ENCODE measurements at regions not wholly inside any gene's neighbourhood (a gene's known extent, or its start where the extent isn't known, plus 50 kb on each side); places are given as distances from the start of the nearest gene placed in this dataset.

DNA sequence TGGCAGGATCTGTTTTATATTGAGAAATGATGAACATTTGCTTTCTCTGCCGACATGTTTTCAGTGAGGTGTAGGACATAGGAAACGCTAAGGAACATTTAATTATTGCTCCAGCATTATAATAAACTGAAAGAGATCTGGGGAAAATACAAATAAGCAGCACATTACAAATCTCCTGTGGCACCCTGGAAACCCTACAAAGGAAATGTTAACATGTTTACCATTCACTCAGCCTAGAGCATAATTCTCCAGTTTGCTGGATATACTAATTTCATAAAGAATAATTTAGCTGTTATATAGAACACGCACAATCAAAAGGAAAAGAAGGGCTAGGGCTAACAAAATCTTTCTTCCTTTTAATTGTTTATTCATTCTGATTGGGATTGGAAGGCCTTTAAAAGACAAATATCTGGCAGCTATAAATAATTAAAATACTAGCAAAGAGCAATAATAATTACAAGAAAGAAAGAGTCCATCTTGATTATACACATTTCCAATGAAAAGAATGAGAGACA lies 299.4 kb downstream of the CRPPA start:
- H3K23ac ChIP-seq (ENCODE audit: low read depth, low read length), result no peak overlapping the region
- H2AFZ ChIP-seq (replicated peaks; ENCODE audit: low read length, poor library complexity), result no peak overlapping the region
- intact Hi-C loops (cut with micrococcal nuclease) (no loop called here), dilution Hi-C loops (cut with HindIII; ENCODE audit: low sequenced_read_pairs, unreplicated experiment) (no loop called here), in situ Hi-C loops (cut with MboI; ENCODE audit: low sequenced_read_pairs) (loop anchor here (25.0 kb wide), 1 partner anchor 790 kb away; no protein-coding TSS in a partner anchor)
- no peak overlapping the region for H4K91ac ChIP-seq (ENCODE audit: insufficient read depth, low read depth, low read length)
- no TSS peak for BruUV-seq (replicated peaks)
- no peak overlapping the region for H3K9ac ChIP-seq (ENCODE audit: low read depth, low read length)
- no peak overlapping the region for H3K14ac ChIP-seq (replicated peaks; ENCODE audit: low read depth, low read length)
- H2BK15ac ChIP-seq (ENCODE audit: low read depth, low read length), result no peak overlapping the region
- CTCF ChIA-PET, result no interaction called here
- ATAC-seq (ENCODE audit: low read depth) (no peak), DNase-seq (no peak)
- no peaks in the 10 kb centered on the region for H3K4me1 ChIP-seq (ENCODE audit: control insufficient read depth, insufficient read depth, low read length)
- no peak overlapping the region for H2BK120ac ChIP-seq (ENCODE audit: low read depth, low read length)
- no peak overlapping the region for H3K56ac ChIP-seq (ENCODE audit: extremely low read depth, insufficient read depth, low read length)
- H4K8ac ChIP-seq (ENCODE audit: low read depth in 2 of 2, low read length in 2 of 2), result no peak overlapping the region
- H3K36me3 ChIP-seq (ENCODE audit: control insufficient read depth, insufficient read depth, low read length), result no peaks in the 10 kb centered on the region
- H2AK5ac ChIP-seq (ENCODE audit: low read depth, low read length), result no peak overlapping the region
- no peak overlapping the region for H4K5ac ChIP-seq (ENCODE audit: low read depth, low read length)
- no peak overlapping the region for H3K27ac ChIP-seq (ENCODE audit: insufficient read depth, low read length)
- no CpG with 5 or more reads among the region's 3 CpGs for WGBS, 2 experiments (ENCODE audit: extremely low coverage in 2 of 2, insufficient read length in 1 of 2)
- H2BK20ac ChIP-seq (ENCODE audit: low read depth, low read length), result no peak overlapping the region
- H3K18ac ChIP-seq (ENCODE audit: low read depth, low read length), result no peak overlapping the region
- H3K9me3 ChIP-seq (ENCODE audit: control insufficient read depth, insufficient read depth, low read length), result no peaks in the 10 kb centered on the region
- POLR2A ChIA-PET (ENCODE audit: unreplicated experiment), result no interaction called here
- no peaks in the 10 kb centered on the region for H3K9me1 ChIP-seq (ENCODE audit: insufficient read depth, low read length)
- no peak overlapping the region for H3K4ac ChIP-seq (ENCODE audit: low read depth, low read length)
- H3K79me1 ChIP-seq (ENCODE audit: low read depth in 1 of 2, low read length in 2 of 2), result no peaks in the 10 kb centered on the region
- no peak overlapping the region for H3K4me2 ChIP-seq (ENCODE audit: low read depth, low read length)
- no peaks in the 10 kb centered on the region for H4K20me1 ChIP-seq (ENCODE audit: insufficient read depth, low read length)
- no peak overlapping the region for H2AK9ac ChIP-seq (replicated peaks; ENCODE audit: low read depth, low read length, poor library complexity)
- no peak overlapping the region for H2BK5ac ChIP-seq (ENCODE audit: low read depth, low read length, poor library complexity, severe bottlenecking)
- no peak for TF ChIP-seq NFE2L2 (IDR thresholded peaks at IDR 0.05; ENCODE audit: low read depth, low read length)
- TF ChIP-seq, protein P1, sequence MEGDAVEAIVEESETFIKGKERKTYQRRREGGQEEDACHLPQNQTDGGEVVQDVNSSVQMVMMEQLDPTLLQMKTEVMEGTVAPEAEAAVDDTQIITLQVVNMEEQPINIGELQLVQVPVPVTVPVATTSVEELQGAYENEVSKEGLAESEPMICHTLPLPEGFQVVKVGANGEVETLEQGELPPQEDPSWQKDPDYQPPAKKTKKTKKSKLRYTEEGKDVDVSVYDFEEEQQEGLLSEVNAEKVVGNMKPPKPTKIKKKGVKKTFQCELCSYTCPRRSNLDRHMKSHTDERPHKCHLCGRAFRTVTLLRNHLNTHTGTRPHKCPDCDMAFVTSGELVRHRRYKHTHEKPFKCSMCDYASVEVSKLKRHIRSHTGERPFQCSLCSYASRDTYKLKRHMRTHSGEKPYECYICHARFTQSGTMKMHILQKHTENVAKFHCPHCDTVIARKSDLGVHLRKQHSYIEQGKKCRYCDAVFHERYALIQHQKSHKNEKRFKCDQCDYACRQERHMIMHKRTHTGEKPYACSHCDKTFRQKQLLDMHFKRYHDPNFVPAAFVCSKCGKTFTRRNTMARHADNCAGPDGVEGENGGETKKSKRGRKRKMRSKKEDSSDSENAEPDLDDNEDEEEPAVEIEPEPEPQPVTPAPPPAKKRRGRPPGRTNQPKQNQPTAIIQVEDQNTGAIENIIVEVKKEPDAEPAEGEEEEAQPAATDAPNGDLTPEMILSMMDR (conservative IDR thresholded peaks at IDR 0.05; ENCODE audit: low read depth, low read length), result no peak
- TF ChIP-seq RFX5 (IDR thresholded peaks at IDR 0.05; ENCODE audit: low read depth, low read length), result no peak
- TF ChIP-seq MAFK (IDR thresholded peaks at IDR 0.05; ENCODE audit: low read depth, low read length), result no peak
- TF ChIP-seq MAZ (IDR thresholded peaks at IDR 0.05; ENCODE audit: borderline replicate concordance, low read depth, low read length), result no peak
- TF ChIP-seq, protein P2, sequence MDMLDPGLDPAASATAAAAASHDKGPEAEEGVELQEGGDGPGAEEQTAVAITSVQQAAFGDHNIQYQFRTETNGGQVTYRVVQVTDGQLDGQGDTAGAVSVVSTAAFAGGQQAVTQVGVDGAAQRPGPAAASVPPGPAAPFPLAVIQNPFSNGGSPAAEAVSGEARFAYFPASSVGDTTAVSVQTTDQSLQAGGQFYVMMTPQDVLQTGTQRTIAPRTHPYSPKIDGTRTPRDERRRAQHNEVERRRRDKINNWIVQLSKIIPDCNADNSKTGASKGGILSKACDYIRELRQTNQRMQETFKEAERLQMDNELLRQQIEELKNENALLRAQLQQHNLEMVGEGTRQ (IDR thresholded peaks at IDR 0.05; ENCODE audit: low read depth, low read length), result no peak
- TF ChIP-seq BHLHE40 (IDR thresholded peaks at IDR 0.05; ENCODE audit: low read depth, low read length), result no peak
- no peak for TF ChIP-seq CEBPB (IDR thresholded peaks at IDR 0.05; ENCODE audit: low read depth, low read length)
- no peak for TF ChIP-seq RCOR1 (IDR thresholded peaks at IDR 0.05; ENCODE audit: insufficient replicate concordance, low read length)
- TF ChIP-seq, protein P3, sequence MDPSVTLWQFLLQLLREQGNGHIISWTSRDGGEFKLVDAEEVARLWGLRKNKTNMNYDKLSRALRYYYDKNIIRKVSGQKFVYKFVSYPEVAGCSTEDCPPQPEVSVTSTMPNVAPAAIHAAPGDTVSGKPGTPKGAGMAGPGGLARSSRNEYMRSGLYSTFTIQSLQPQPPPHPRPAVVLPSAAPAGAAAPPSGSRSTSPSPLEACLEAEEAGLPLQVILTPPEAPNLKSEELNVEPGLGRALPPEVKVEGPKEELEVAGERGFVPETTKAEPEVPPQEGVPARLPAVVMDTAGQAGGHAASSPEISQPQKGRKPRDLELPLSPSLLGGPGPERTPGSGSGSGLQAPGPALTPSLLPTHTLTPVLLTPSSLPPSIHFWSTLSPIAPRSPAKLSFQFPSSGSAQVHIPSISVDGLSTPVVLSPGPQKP (IDR thresholded peaks at IDR 0.05; ENCODE audit: borderline replicate concordance, low read depth, low read length), result no peak
- TF ChIP-seq FOS (IDR thresholded peaks at IDR 0.05; ENCODE audit: low read depth, low read length), result no peak
- TF ChIP-seq MXI1 (IDR thresholded peaks at IDR 0.05; ENCODE audit: borderline replicate concordance, low read depth, low read length), result no peak
- no peak for TF ChIP-seq RAD21 (IDR thresholded peaks at IDR 0.05; ENCODE audit: low read length)
- H3K4me3 ChIP-seq (ENCODE audit: insufficient read depth, low read depth, low read length), result no peak overlapping the region
- H3K27me3 ChIP-seq (ENCODE audit: control insufficient read depth, insufficient read depth, low read length), result no peaks in the 10 kb centered on the region
